NT2/D1 (cell line): ENCODE measurements at regions not wholly inside any gene's neighbourhood (a gene's known extent, or its start where the extent isn't known, plus 50 kb on each side); places are given as distances from the start of the nearest gene placed in this dataset.

Source experiments
- SUZ12 ChIP-seq: IDR thresholded peaks from 2 replicates; pipeline ENCODE4 v1.6.1; 2011; ENCODE audit not compliant: insufficient read length, insufficient read depth; ENCODE audit errors: extremely low read depth
- YY1 ChIP-seq: IDR thresholded peaks from 2 replicates; pipeline ENCODE4 v1.6.1; 2011; ENCODE audit not compliant: insufficient read length, insufficient read depth
- ZNF274 ChIP-seq: IDR thresholded peaks from 2 replicates; pipeline ENCODE4 v1.6.1; 2011; ENCODE audit warnings: mild to moderate bottlenecking, low read depth, low read length

DNA sequence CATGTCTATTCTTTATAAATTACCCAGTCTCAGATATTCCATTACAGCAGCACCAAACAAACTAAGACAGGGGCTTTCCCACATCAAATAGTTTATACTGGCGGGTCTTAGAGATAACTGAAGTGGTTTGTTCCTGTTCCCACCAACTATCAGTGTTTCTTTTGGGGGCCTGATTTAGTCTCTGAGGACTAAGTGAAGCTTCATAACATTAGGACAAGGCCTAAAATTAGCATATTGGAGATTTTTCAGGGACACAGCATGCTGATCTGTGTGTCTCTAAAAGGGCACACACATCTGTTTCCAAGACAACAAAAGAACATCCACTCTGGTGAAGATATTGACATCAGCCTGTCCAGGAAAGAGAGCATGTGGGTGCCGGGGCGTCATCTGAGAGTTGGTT, 72.6 kb upstream of the SEMA6D start:
- TF ChIP-seq YY1 (no peak), ZNF274 (no peak), SUZ12 (no peak)
